CD8-positive, alpha-beta memory T cell (primary cell): ENCODE measurements at regions not wholly inside any gene's neighbourhood (a gene's known extent, or its start where the extent isn't known, plus 50 kb on each side); places are given as distances from the start of the nearest gene placed in this dataset.

Source experiments
- CTCF ChIA-PET: fragments of 350-600 bp; sonication (Branson Sonifier 250); formaldehyde crosslinking; loops from one replicate; lab custom pipeline; 2021; ENCODE audit warnings: antibody characterized with exemption; lab: Charles Lee
- POLR2A ChIA-PET: fragments of 350-600 bp; sonication (Branson Sonifier 250); formaldehyde crosslinking; loops from one replicate; lab custom pipeline; 2021; ENCODE audit warnings: antibody characterized with exemption; lab: Charles Lee
- DNase-seq, 5 donors: peaks; one replicate each; pipeline versions ENCODE4 v3.0.0 to v3.0.0-alpha.2; 2020 to 2022; ENCODE audit warnings: mixed read lengths in 1 of 5
- H3K27ac ChIP-seq: one replicate; pipeline ENCODE4 v1.7.0; 2013; ENCODE audit warnings: low read depth, mild to moderate bottlenecking, low read length, moderate library complexity
- H3K27me3 ChIP-seq: 2 replicates; pipeline ENCODE4 v1.7.0; 2013; ENCODE audit warnings: low read length, mild to moderate bottlenecking; ENCODE audit not compliant: insufficient read depth, poor library complexity, severe bottlenecking
- H3K36me3 ChIP-seq: 2 replicates; pipeline ENCODE4 v1.7.0; 2013; ENCODE audit warnings: mild to moderate bottlenecking, low read length, moderate library complexity; ENCODE audit not compliant: insufficient read depth
- H3K4me1 ChIP-seq: 2 replicates; pipeline ENCODE4 v1.7.0; 2013; ENCODE audit warnings: mild to moderate bottlenecking, low read length, moderate library complexity; ENCODE audit not compliant: insufficient read depth
- H3K4me3 ChIP-seq: 2 replicates; pipeline ENCODE4 v1.7.0; 2013; ENCODE audit warnings: mild to moderate bottlenecking, low read length
- H3K9me3 ChIP-seq: 2 replicates; pipeline ENCODE4 v1.7.0; 2013; ENCODE audit warnings: mild to moderate bottlenecking, low read length
- H3K27ac Mint-ChIP-seq, 8 donors: one replicate each; pipeline ENCODE4 v1.8.0; 2020 to 2021; ENCODE audit warnings: mixed read lengths in 8 of 8, mild to moderate bottlenecking in 6 of 8, inconsistent platforms in 3 of 8, moderate library complexity in 3 of 8
- H3K27me3 Mint-ChIP-seq, 2 donors: one replicate each; pipeline ENCODE4 v1.8.0; 2020 to 2021; ENCODE audit warnings: mixed read lengths in 2 of 2, mild to moderate bottlenecking in 1 of 2, moderate library complexity in 1 of 2
- H3K36me3 Mint-ChIP-seq, 3 donors: one replicate each; pipeline ENCODE4 v1.8.0; 2020 to 2021; ENCODE audit warnings: mixed read lengths in 3 of 3, inconsistent platforms in 1 of 3, mild to moderate bottlenecking in 1 of 3
- H3K4me1 Mint-ChIP-seq, 3 donors: one replicate each; pipeline ENCODE4 v1.8.0; 2020 to 2021; ENCODE audit warnings: mixed read lengths in 3 of 3, inconsistent platforms in 1 of 3, mild to moderate bottlenecking in 1 of 3
- H3K4me3 Mint-ChIP-seq, 7 donors: one replicate each; pipeline ENCODE4 v1.8.0; 2020 to 2021; ENCODE audit warnings: mixed read lengths in 7 of 7, mild to moderate bottlenecking in 6 of 7, moderate library complexity in 4 of 7, inconsistent platforms in 2 of 7
- H3K9me3 Mint-ChIP-seq, 5 donors: one replicate each; pipeline ENCODE4 v1.8.0; 2020 to 2022; ENCODE audit warnings: mixed read lengths in 5 of 5, mild to moderate bottlenecking in 3 of 5, moderate library complexity in 2 of 5, inconsistent platforms in 1 of 5

DNA sequence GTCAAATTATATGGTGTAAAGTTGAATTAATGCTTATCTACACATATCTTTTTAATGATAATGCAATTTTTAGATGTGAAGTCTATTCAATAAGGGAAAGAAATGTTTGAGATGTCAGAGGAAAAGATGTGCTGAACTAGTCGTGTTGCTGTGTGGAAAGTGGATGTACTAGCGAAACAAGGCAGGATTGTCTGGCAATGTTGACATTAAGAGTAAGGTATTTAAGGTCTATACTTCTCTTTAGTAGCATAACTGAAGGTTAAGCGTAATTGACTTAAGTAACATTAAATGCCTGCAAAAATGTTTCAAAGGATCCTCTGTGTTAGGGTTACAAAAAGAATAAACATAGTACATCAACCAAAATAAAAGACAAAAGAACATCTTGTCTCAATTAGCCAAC is 787.3 kb upstream of the KLHL1 start:
- no peak for DNase-seq
- Mint-ChIP-seq H3K4me1 (no peaks in the 10 kb centered on the region), H3K27me3 (no peaks in the 10 kb centered on the region), H3K9me3 (peaks cover 0 to 19% (median 3%) of the 10 kb centered on the region in 5 donors), H3K4me3 (no peak overlapping the region), H3K36me3 (no peaks in the 10 kb centered on the region), H3K27ac (no peak overlapping the region)
- H3K27me3 ChIP-seq, result no peaks in the 10 kb centered on the region
- no peak overlapping the region for H3K4me3 ChIP-seq
- H3K4me1 ChIP-seq, result no peaks in the 10 kb centered on the region
- ChIA-PET CTCF (no interaction called here), POLR2A (no interaction called here)
- no peak overlapping the region for H3K27ac ChIP-seq
- no peaks in the 10 kb centered on the region for H3K36me3 ChIP-seq
- H3K9me3 ChIP-seq, result no peaks in the 10 kb centered on the region

DNA sequence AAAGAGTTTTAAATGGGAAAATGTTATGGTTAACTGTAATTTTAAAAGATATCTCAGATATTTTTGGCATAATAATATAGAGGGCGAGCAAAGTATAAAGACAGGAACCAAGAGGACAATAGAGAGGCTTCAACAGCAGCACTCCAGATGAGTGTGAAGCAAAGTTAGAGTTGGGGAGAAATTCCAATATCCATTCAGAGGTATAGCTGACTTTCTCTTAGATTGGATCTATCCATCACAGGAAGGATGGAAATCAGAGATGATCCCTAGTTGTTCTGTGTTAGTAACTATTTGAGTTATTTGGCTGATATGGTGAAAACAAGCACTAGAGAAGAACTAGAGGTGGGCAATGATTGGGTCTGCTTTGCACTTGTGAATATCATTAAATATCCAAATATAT is 786.0 kb upstream of the KLHL1 start:
- no peak overlapping the region for H3K27ac Mint-ChIP-seq
- peaks cover 0 to 19% (median 3%) of the 10 kb centered on the region in 5 donors for H3K9me3 Mint-ChIP-seq
- no peak overlapping the region for H3K4me3 Mint-ChIP-seq
- H3K4me3 ChIP-seq, result no peak overlapping the region
- CTCF ChIA-PET, result no interaction called here
- H3K4me1 Mint-ChIP-seq, result no peaks in the 10 kb centered on the region
- no peaks in the 10 kb centered on the region for H3K9me3 ChIP-seq
- H3K36me3 ChIP-seq, result no peaks in the 10 kb centered on the region
- no peaks in the 10 kb centered on the region for H3K4me1 ChIP-seq
- DNase-seq, result no peak
- no peak overlapping the region for H3K27ac ChIP-seq
- POLR2A ChIA-PET, result no interaction called here
- H3K27me3 ChIP-seq, result no peaks in the 10 kb centered on the region
- H3K27me3 Mint-ChIP-seq, result no peaks in the 10 kb centered on the region
- no peaks in the 10 kb centered on the region for H3K36me3 Mint-ChIP-seq

DNA sequence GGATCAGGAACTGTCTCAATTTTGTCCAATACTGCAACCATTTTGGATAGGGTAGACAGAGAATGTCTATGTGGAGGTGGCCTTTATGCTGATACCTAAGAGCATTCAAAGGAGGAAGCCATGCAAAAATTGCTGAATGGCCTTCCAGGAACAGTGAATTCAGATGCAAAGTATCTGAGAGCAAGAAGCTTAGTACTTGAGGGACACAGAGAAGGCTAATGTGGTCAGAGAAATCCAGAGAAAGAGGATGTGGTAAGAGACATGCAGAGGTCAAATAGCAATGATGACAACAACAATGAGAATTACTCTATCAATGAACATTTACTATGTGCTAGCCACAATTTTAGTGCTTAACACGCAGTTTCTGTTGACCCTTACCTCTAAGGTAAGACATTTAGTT is 785.6 kb upstream of the KLHL1 start:
- Mint-ChIP-seq H3K27ac (no peak overlapping the region), H3K4me1 (no peaks in the 10 kb centered on the region), H3K4me3 (no peak overlapping the region), H3K27me3 (no peaks in the 10 kb centered on the region), H3K9me3 (peaks cover 2 to 23% (median 5%) of the 10 kb centered on the region in 5 donors), H3K36me3 (no peaks in the 10 kb centered on the region)
- Histone ChIP-seq H3K27ac (no peak overlapping the region), H3K36me3 (no peaks in the 10 kb centered on the region), H3K27me3 (no peaks in the 10 kb centered on the region), H3K4me1 (no peaks in the 10 kb centered on the region), H3K9me3 (no peaks in the 10 kb centered on the region), H3K4me3 (no peak overlapping the region)
- DNase-seq, result no peak
- CTCF ChIA-PET, result no interaction called here
- POLR2A ChIA-PET, result no interaction called here

DNA sequence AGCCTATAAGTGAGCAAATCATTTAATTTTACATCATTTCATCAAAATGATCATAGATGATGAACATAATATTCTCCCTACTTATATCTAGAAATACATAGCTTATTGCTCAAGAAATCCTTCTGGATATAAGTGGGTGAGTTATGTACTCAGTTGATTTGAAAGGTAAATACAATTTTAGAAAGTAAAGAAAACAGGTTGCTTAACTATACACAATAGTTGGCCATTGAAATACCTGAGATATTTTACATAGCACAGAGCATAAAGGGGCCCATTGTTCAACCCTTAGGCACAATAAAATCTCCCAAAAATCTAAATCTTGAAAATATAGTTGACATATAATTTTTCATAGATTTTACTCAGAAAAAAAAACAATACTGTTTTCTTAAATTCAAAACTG is 782.0 kb upstream of the KLHL1 start:
- Mint-ChIP-seq H3K36me3 (no peaks in the 10 kb centered on the region), H3K27ac (no peak overlapping the region), H3K9me3 (peaks cover 2 to 27% (median 4%) of the 10 kb centered on the region in 5 donors), H3K27me3 (no peaks in the 10 kb centered on the region), H3K4me3 (no peak overlapping the region), H3K4me1 (no peaks in the 10 kb centered on the region)
- ChIA-PET POLR2A (no interaction called here), CTCF (no interaction called here)
- no peaks in the 10 kb centered on the region for H3K36me3 ChIP-seq
- no peaks in the 10 kb centered on the region for H3K9me3 ChIP-seq
- DNase-seq, result no peak
- H3K4me3 ChIP-seq, result no peak overlapping the region
- H3K4me1 ChIP-seq, result no peaks in the 10 kb centered on the region
- no peaks in the 10 kb centered on the region for H3K27me3 ChIP-seq
- no peak overlapping the region for H3K27ac ChIP-seq

DNA sequence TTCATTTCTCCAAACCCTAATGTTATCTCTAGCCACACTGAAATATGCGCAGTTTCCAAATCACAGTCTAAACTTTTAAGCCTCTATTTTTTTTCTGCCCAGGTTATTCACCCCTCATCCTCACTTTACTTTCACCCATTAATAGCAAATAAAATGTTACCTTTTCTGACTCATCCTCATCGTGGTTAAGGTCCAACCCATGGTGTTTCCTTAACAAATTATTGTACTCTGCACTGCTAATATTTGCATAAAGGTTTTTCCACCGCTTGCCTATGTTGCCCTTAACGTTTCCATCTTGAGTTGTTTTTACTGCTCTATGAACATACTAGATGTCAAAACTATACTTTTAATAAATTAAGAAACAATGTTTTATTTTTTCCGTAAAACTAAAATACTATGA is 780.9 kb upstream of the KLHL1 start:
- H3K36me3 Mint-ChIP-seq, result no peaks in the 10 kb centered on the region
- no peak overlapping the region for H3K4me3 Mint-ChIP-seq
- Histone ChIP-seq H3K9me3 (no peaks in the 10 kb centered on the region), H3K4me1 (no peaks in the 10 kb centered on the region), H3K27me3 (no peaks in the 10 kb centered on the region), H3K4me3 (no peak overlapping the region), H3K36me3 (no peaks in the 10 kb centered on the region), H3K27ac (no peak overlapping the region)
- peaks cover 2 to 28% (median 5%) of the 10 kb centered on the region in 5 donors for H3K9me3 Mint-ChIP-seq
- H3K27me3 Mint-ChIP-seq, result no peaks in the 10 kb centered on the region
- CTCF ChIA-PET, result no interaction called here
- POLR2A ChIA-PET, result no interaction called here
- no peaks in the 10 kb centered on the region for H3K4me1 Mint-ChIP-seq
- DNase-seq, result no peak
- H3K27ac Mint-ChIP-seq, result no peak overlapping the region

DNA sequence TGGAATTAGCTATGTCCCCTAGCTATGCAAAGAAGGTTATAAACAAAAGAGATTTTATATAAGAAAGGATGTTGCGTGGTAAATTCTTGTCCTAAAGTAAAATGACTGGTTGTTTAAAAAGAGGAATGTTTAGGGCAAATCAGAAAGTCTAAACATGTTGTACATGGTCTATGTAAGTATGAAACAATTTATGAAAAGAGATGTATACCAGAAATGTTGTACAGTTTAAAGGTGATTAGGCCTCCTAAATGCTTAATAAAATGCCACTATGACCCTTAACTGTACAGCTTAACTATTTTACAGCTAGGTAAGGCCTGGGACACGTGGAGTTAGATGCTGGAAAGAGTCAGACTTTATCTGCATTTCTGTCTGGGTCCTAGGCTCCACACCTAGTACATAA is 775.9 kb upstream of the KLHL1 start:
- no peaks in the 10 kb centered on the region for H3K4me1 Mint-ChIP-seq
- no peak overlapping the region for H3K27ac ChIP-seq
- no peaks in the 10 kb centered on the region for H3K9me3 ChIP-seq
- DNase-seq, result no peak
- H3K36me3 ChIP-seq, result no peaks in the 10 kb centered on the region
- H3K27me3 Mint-ChIP-seq, result no peaks in the 10 kb centered on the region
- H3K9me3 Mint-ChIP-seq, result peaks cover 2 to 42% (median 7%) of the 10 kb centered on the region in 5 donors
- ChIA-PET CTCF (interaction anchor here (1.1 kb wide), 1 partner anchor 9 kb away, joined by 4 read pairs; no protein-coding TSS in a partner anchor), POLR2A (no interaction called here)
- no peaks in the 10 kb centered on the region for H3K36me3 Mint-ChIP-seq
- H3K4me1 ChIP-seq, result no peaks in the 10 kb centered on the region
- no peak overlapping the region for H3K4me3 Mint-ChIP-seq
- H3K4me3 ChIP-seq, result no peak overlapping the region
- H3K27ac Mint-ChIP-seq, result no peak overlapping the region
- H3K27me3 ChIP-seq, result no peaks in the 10 kb centered on the region

DNA sequence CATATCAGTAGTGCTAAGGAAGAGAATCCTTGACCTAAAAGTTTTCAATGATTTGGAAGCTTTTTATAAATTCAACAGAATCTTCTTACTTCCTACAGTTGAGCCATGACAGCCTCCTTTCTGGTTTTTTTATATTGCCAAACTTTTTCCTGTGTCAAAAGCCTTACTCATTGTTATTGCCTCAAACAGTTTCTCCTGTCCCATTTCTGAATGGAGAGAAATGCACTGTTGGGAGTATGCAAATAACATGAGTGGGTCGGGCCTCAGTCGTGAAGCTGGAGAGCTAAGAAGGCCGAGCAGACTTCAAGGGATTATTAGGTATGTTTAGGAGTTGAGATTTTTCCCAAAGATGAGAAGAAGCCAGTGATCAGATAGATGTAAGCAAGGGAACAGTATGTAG is 766.4 kb upstream of the KLHL1 start:
- Histone ChIP-seq H3K4me3 (no peak overlapping the region), H3K36me3 (no peaks in the 10 kb centered on the region), H3K4me1 (no peaks in the 10 kb centered on the region), H3K9me3 (no peaks in the 10 kb centered on the region), H3K27ac (no peak overlapping the region), H3K27me3 (no peaks in the 10 kb centered on the region)
- no peak overlapping the region for H3K4me3 Mint-ChIP-seq
- no peaks in the 10 kb centered on the region for H3K27me3 Mint-ChIP-seq
- no peaks in the 10 kb centered on the region for H3K36me3 Mint-ChIP-seq
- ChIA-PET POLR2A (no interaction called here), CTCF (interaction anchor here (1.2 kb wide), 1 partner anchor 9 kb away, joined by 4 read pairs; no protein-coding TSS in a partner anchor)
- no peaks in the 10 kb centered on the region for H3K4me1 Mint-ChIP-seq
- no peak for DNase-seq
- peaks cover 0 to 15% (median 2%) of the 10 kb centered on the region in 5 donors for H3K9me3 Mint-ChIP-seq
- no peak overlapping the region for H3K27ac Mint-ChIP-seq

DNA sequence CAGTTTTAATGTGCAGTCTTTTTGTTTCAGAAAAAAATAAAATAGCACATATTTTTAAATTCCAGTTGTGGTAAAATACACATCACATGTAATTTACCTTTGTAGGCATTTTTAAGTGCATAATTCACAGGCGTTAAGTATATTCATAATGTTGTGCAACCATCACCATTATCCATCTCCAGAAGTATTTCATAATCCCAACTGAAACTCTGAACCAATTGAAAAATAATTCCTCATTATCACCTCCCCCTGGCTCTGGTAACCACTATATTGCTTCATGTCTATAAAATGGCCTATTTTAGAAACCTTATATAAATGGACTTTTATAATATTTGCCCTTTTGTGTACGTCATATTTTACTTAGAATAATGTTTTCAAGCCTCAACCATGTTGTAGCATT is 756.5 kb upstream of the KLHL1 start:
- Mint-ChIP-seq H3K27me3 (no peaks in the 10 kb centered on the region), H3K4me1 (no peaks in the 10 kb centered on the region), H3K9me3 (peaks cover 0 to 31% (median 6%) of the 10 kb centered on the region in 5 donors), H3K27ac (no peak overlapping the region), H3K4me3 (no peak overlapping the region), H3K36me3 (no peaks in the 10 kb centered on the region)
- no peak for DNase-seq
- H3K4me3 ChIP-seq, result no peak overlapping the region
- POLR2A ChIA-PET, result no interaction called here
- no peaks in the 10 kb centered on the region for H3K27me3 ChIP-seq
- H3K9me3 ChIP-seq, result no peaks in the 10 kb centered on the region
- no peaks in the 10 kb centered on the region for H3K36me3 ChIP-seq
- no peaks in the 10 kb centered on the region for H3K4me1 ChIP-seq
- CTCF ChIA-PET, result no interaction called here
- no peak overlapping the region for H3K27ac ChIP-seq

DNA sequence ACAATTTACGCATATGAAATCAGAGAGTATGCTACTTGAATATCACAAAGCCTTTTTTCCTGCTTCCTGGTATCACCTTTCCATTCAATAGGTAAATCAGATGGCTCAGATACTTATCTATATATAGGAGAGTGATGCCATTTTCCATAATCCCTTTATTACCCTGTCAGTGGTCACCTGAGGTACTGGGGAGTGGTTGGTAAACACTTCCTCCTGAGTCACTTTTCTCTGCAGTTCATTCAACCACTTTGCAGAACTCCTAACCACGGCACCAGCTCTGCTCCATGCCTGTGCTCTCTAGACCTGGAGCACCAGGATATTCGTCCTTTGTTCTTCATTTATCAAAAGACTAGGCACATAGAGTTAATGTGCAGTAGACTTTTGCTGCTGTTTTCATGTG is 748.5 kb upstream of the KLHL1 start:
- Mint-ChIP-seq H3K4me3 (no peak overlapping the region), H3K36me3 (no peaks in the 10 kb centered on the region), H3K4me1 (no peaks in the 10 kb centered on the region), H3K27ac (no peak overlapping the region), H3K27me3 (no peaks in the 10 kb centered on the region), H3K9me3 (peaks cover 4 to 9% (median 6%) of the 10 kb centered on the region in 5 donors)
- Histone ChIP-seq H3K27ac (no peak overlapping the region), H3K4me1 (no peaks in the 10 kb centered on the region), H3K36me3 (no peaks in the 10 kb centered on the region), H3K4me3 (no peak overlapping the region), H3K9me3 (no peaks in the 10 kb centered on the region), H3K27me3 (no peaks in the 10 kb centered on the region)
- POLR2A ChIA-PET, result no interaction called here
- CTCF ChIA-PET, result no interaction called here
- no peak for DNase-seq
